Endothelial cell of umbilical vein (primary cell): ENCODE measurements at regions not wholly inside any gene's neighbourhood (a gene's known extent, or its start where the extent isn't known, plus 50 kb on each side); places are given as distances from the start of the nearest gene placed in this dataset.

Experiments
- BruUV-seq: library from RNA; stranded (reverse); fragments of 400-500 nt; replicated peaks from 2 replicates; lab custom pipeline; 2021; lab: Mats Ljungman, UMichigan
- CTCF ChIA-PET: fragments of 300-600, 350-600 bp; sonication (Branson Sonifier 250); formaldehyde crosslinking; loops from one replicate; lab custom pipeline; 2021; ENCODE audit warnings: antibody characterized with exemption, inconsistent platforms; lab: Charles Lee
- POLR2A ChIA-PET: fragments of 300-600, 350-600 bp; sonication (Branson Sonifier 250); formaldehyde crosslinking; loops from one replicate; lab custom pipeline; 2021; ENCODE audit warnings: antibody characterized with exemption, inconsistent platforms; lab: Charles Lee
- DNase-seq: peaks from one replicate; pipeline ENCODE4 v3.0.0-alpha.2; 2011; ENCODE audit warnings: low read depth, low spot score
- FAIRE-seq: peaks from 2 replicates; lab custom pipeline; 2011; peaks lifted over from hg19 to GRCh38; lab: Jason Lieb, UNC
- H2AFZ ChIP-seq: 2 replicates; pipeline ENCODE4 v1.6.0; 2012; ENCODE audit warnings: low read depth, low read length, control low read depth, inconsistent platforms
- H3K27ac ChIP-seq: 2 replicates; pipeline ENCODE4 v1.5.1; 2011; ENCODE audit warnings: low read depth, mild to moderate bottlenecking, control low read depth, low read length, moderate library complexity; ENCODE audit not compliant: insufficient read depth
- H3K27me3 ChIP-seq, 2 experiments: 2 replicates each; pipeline versions ENCODE4 v1.6.0 to v1.6.1; 2011; ENCODE audit warnings: low read length in 2 of 2, mixed read lengths in 1 of 2; ENCODE audit not compliant: control insufficient read depth in 2 of 2, insufficient read depth in 2 of 2
- H3K36me3 ChIP-seq, 2 experiments: 2 replicates in 1 of 2; 3 replicates in 1 of 2; pipeline ENCODE4 v1.5.1; 2011; ENCODE audit warnings: low read length in 2 of 2, mild to moderate bottlenecking in 1 of 2, moderate library complexity in 1 of 2; ENCODE audit not compliant: control insufficient read depth in 2 of 2, insufficient read depth in 2 of 2; ENCODE audit errors: extremely low read depth in 1 of 2
- H3K4me1 ChIP-seq: 3 replicates; pipeline ENCODE4 v1.5.1; 2011; ENCODE audit warnings: mild to moderate bottlenecking, low read length; ENCODE audit not compliant: control insufficient read depth, insufficient read depth; ENCODE audit errors: extremely low read depth
- H3K4me2 ChIP-seq: 2 replicates; pipeline ENCODE4 v1.6.1; 2011; ENCODE audit warnings: low read length, control low read depth, mixed read lengths; ENCODE audit not compliant: insufficient read depth
- H3K4me3 ChIP-seq, 3 experiments: fragments of 200-600 bp in 1 of 3; sonication (generic), shearing (Covaris generic) in 1 of 3; replicated peaks in 1 of 3; 2 replicates each; pipeline ENCODE4 v1.5.1; 2011 to 2016; ENCODE audit warnings: control low read depth in 3 of 3, low read length in 3 of 3, mild to moderate bottlenecking in 2 of 3, inconsistent platforms in 1 of 3, low read depth in 1 of 3, moderate library complexity in 1 of 3; ENCODE audit not compliant: insufficient read depth in 1 of 3
- H3K79me2 ChIP-seq: 2 replicates; pipeline ENCODE4 v1.6.0; 2012; ENCODE audit warnings: low read length, inconsistent platforms; ENCODE audit not compliant: control insufficient read depth, insufficient read depth
- H3K9ac ChIP-seq: replicated peaks from 2 replicates; pipeline ENCODE3; 2011; ENCODE audit warnings: low read length, control low read depth; ENCODE audit not compliant: insufficient read depth; ENCODE audit errors: extremely low read depth
- H3K9me1 ChIP-seq: replicated peaks from 3 replicates; pipeline ENCODE4 v1.6.0; 2011; ENCODE audit warnings: mild to moderate bottlenecking, low read length; ENCODE audit not compliant: control insufficient read depth, insufficient read depth; ENCODE audit errors: extremely low read depth
- H3K9me3 ChIP-seq: replicated peaks from 2 replicates; pipeline ENCODE4 v1.5.1; 2012; ENCODE audit warnings: low read length, inconsistent platforms; ENCODE audit not compliant: control insufficient read depth, insufficient read depth
- H4K20me1 ChIP-seq: replicated peaks from 2 replicates; pipeline ENCODE3; 2011; ENCODE audit warnings: mild to moderate bottlenecking, low read length; ENCODE audit not compliant: control insufficient read depth, insufficient read depth; ENCODE audit errors: extremely low read depth
- CTCF ChIP-seq, 2 donors: IDR thresholded peaks; 1 replicate in 1 of 2; 2 replicates in 1 of 2; pipeline ENCODE4 v1.5.1; 2011; ENCODE audit warnings: low read length in 2 of 2, mild to moderate bottlenecking in 2 of 2, moderate library complexity in 2 of 2, control low read depth in 1 of 2, inconsistent platforms in 1 of 2, low read depth in 1 of 2; ENCODE audit not compliant: insufficient read depth in 1 of 2; ENCODE audit errors: extremely low read depth in 1 of 2
- EZH2 ChIP-seq: IDR thresholded peaks from 2 replicates; pipeline ENCODE4 v1.6.1; 2012; ENCODE audit warnings: borderline replicate concordance, low read depth, mild to moderate bottlenecking, moderate library complexity, low read length, inconsistent platforms; ENCODE audit not compliant: severe bottlenecking
- FOS ChIP-seq: IDR thresholded peaks from 2 replicates; pipeline ENCODE4 v1.6.1; 2011; ENCODE audit warnings: mild to moderate bottlenecking, low read length, moderate library complexity, borderline replicate concordance; ENCODE audit not compliant: insufficient read depth
- GATA2 ChIP-seq: IDR thresholded peaks from 2 replicates; pipeline ENCODE4 v1.7.0; 2011; ENCODE audit warnings: low read depth, mild to moderate bottlenecking, moderate library complexity, mixed read lengths, low read length; ENCODE audit not compliant: insufficient read length, insufficient read depth
- JUN ChIP-seq: IDR thresholded peaks from 2 replicates; pipeline ENCODE4 v1.6.1; 2011; ENCODE audit warnings: borderline replicate concordance, low read depth; ENCODE audit not compliant: insufficient read length, insufficient read depth
- MAX ChIP-seq: IDR thresholded peaks from 2 replicates; pipeline ENCODE4 v1.6.1; 2011; ENCODE audit not compliant: insufficient read depth, insufficient read length
- MYC ChIP-seq: IDR thresholded peaks from one replicate; pipeline ENCODE4 v1.6.1; 2011; ENCODE audit warnings: mild to moderate bottlenecking, low read depth, low read length
- POLR2A ChIP-seq: IDR thresholded peaks from 2 replicates; pipeline ENCODE4 v1.6.1; 2012; ENCODE audit warnings: low read depth, mild to moderate bottlenecking, control low read depth, low read length
- POLR2AphosphoS5 ChIP-seq: IDR thresholded peaks from 2 replicates; pipeline ENCODE4 v1.6.1; 2012; ENCODE audit warnings: low read depth, mild to moderate bottlenecking, control low read depth, low read length, moderate library complexity; ENCODE audit not compliant: insufficient read depth
- dilution Hi-C: fragments of 300-500 bp; cut with MboI; formaldehyde crosslinking; loops from one replicate; pipeline ENCODE4 v1.15.0; 2019; ENCODE audit warnings: low sequenced_read_pairs; ENCODE audit not compliant: extremely low pct_ligation_motif_present
- intact Hi-C: fragments of 100-400 bp; cut with micrococcal nuclease; formaldehyde crosslinking; loops from one replicate; pipeline ENCODE4 v1.10.0; 2022

GRCh38 chr4:65259296-65259695 lies 411.0 kb downstream of the EPHA5 start:
- no peaks in the 10 kb centered on the region for H3K4me1 ChIP-seq
- H3K9ac ChIP-seq = no peak overlapping the region
- intact Hi-C loops = no loop called here
- TF ChIP-seq FOS (no peak), CTCF (IDR thresholded peaks at IDR 0.05; ENCODE audit: extremely low read depth in 1 of 2, insufficient read depth in 1 of 2, low read depth in 1 of 2, low read length in 2 of 2) (no peak), POLR2A (no peak), MYC (no peak), POLR2AphosphoS5 (no peak), JUN (no peak), GATA2 (no peak), EZH2 (no peak), MAX (no peak)
- no TSS peak for BruUV-seq
- dilution Hi-C loops = no loop called here
- no peak for FAIRE-seq
- no peaks in the 10 kb centered on the region for H3K9me1 ChIP-seq
- ChIA-PET CTCF (no interaction called here), POLR2A (no interaction called here)
- H3K36me3 ChIP-seq = no peaks in the 10 kb centered on the region
- no peaks in the 10 kb centered on the region for H3K79me2 ChIP-seq
- no peak for DNase-seq
- no peaks in the 10 kb centered on the region for H4K20me1 ChIP-seq
- H3K27ac ChIP-seq = no peak overlapping the region
- peak overlapping the region; percentile 20 for H2AFZ ChIP-seq
- no peak overlapping the region for H3K4me2 ChIP-seq
- no peaks in the 10 kb centered on the region for H3K27me3 ChIP-seq
- no peaks in the 10 kb centered on the region for H3K9me3 ChIP-seq
- no peak overlapping the region for H3K4me3 ChIP-seq
